Breast epithelium (tissue), 3 donors: ENCODE measurements at regions not wholly inside any gene's neighbourhood (a gene's known extent, or its start where the extent isn't known, plus 50 kb on each side); places are given as distances from the start of the nearest gene placed in this dataset.

Experiments
- CTCF ChIP-seq, 3 donors: fragments of 450-650 bp; IDR thresholded peaks; one replicate each; pipeline ENCODE4 v1.5.1; 2016 to 2017; ENCODE audit warnings: antibody characterized with exemption in 3 of 3, mild to moderate bottlenecking in 3 of 3, moderate library complexity in 3 of 3
- POLR2A ChIP-seq: fragments of 450-650 bp; IDR thresholded peaks from one replicate; pipeline ENCODE4 v1.6.1; 2016; ENCODE audit warnings: antibody characterized with exemption, mild to moderate bottlenecking, moderate library complexity

GRCh38 chr3:187939891-187940290 is 194.6 kb upstream of the BCL6 start:
- TF ChIP-seq CTCF (IDR thresholded peaks at IDR 0.05) (no peak), POLR2A (no peak)
